Endothelial cell (in vitro differentiated cells): ENCODE measurements at regions not wholly inside any gene's neighbourhood (a gene's known extent, or its start where the extent isn't known, plus 50 kb on each side); places are given as distances from the start of the nearest gene placed in this dataset.

Source experiments
- DNase-seq: peaks from one replicate; pipeline ENCODE4 v3.0.0; 2021; ENCODE audit warnings: low spot score
- H3K27ac Mint-ChIP-seq: one replicate; pipeline ENCODE4 v1.8.0; 2021; ENCODE audit warnings: mixed read lengths, inconsistent platforms; ENCODE audit not compliant: unreplicated experiment
- H3K27me3 Mint-ChIP-seq: one replicate; pipeline ENCODE4 v1.8.0; 2021; ENCODE audit warnings: mild to moderate bottlenecking, moderate library complexity, mixed read lengths, inconsistent platforms; ENCODE audit not compliant: unreplicated experiment
- H3K36me3 Mint-ChIP-seq: one replicate; pipeline ENCODE4 v1.8.0; 2021; ENCODE audit warnings: mild to moderate bottlenecking, low read depth, mixed read lengths, inconsistent platforms; ENCODE audit not compliant: unreplicated experiment
- H3K4me1 Mint-ChIP-seq: one replicate; pipeline ENCODE4 v1.8.0; 2021; ENCODE audit warnings: mild to moderate bottlenecking, mixed read lengths, inconsistent platforms; ENCODE audit not compliant: unreplicated experiment
- H3K4me3 Mint-ChIP-seq: one replicate; pipeline ENCODE4 v1.8.0; 2021; ENCODE audit warnings: mild to moderate bottlenecking, mixed read lengths, inconsistent platforms; ENCODE audit not compliant: unreplicated experiment
- H3K9me3 Mint-ChIP-seq: one replicate; pipeline ENCODE4 v1.8.0; 2021; ENCODE audit warnings: mixed read lengths, inconsistent platforms; ENCODE audit not compliant: unreplicated experiment
- TF ChIP-seq, protein P1 (sequence below): fragments of 200-600 bp; sonication (generic); IDR thresholded peaks from one replicate; pipeline ENCODE4 v1.5.0; 2021; ENCODE audit warnings: antibody characterized with exemption; ENCODE audit not compliant: unreplicated experiment

DNA sequence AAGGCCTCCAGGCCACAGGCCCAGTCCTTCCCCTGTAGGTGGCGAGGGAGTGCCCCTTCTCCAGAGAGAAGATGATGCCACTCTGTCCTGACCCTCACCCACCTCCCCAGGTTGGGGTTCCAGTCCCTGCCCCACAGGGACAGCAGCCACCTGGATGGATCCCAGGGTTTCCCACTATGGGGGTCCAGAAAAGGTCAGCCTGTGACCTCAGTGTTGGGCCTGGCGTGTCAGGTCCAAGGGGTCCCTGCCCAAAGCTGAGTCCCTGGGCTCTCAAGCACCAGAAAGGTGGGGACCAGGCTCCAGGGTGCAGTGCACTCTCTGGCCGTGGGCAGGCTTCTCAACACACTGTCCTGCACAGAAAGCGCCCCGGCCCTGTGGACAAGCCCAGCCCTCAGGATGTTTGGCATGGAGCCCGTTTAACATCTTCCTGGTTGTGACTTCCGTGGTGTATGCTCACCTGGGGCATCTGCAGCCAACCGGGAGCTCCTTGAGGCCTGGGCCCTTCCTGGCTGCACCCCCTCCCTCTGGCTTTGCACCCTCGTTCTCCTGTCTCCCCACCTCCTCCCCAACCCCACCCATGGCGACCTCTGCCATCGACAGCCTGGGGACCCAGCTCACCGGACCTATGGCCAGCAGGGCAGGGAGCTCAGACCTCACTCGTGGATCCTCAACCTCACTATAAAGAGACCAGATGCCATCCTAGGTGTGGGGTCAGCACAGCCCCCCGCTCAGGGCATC is 58.3 kb upstream of the PPP2R2D start:
- Mint-ChIP-seq H3K4me3 (no peak overlapping the region), H3K36me3 (no peaks in the 10 kb centered on the region), H3K27me3 (peaks cover 3% of the 10 kb centered on the region), H3K9me3 (no peaks in the 10 kb centered on the region), H3K27ac (no peak overlapping the region), H3K4me1 (no peaks in the 10 kb centered on the region)
- TF ChIP-seq, protein P1, sequence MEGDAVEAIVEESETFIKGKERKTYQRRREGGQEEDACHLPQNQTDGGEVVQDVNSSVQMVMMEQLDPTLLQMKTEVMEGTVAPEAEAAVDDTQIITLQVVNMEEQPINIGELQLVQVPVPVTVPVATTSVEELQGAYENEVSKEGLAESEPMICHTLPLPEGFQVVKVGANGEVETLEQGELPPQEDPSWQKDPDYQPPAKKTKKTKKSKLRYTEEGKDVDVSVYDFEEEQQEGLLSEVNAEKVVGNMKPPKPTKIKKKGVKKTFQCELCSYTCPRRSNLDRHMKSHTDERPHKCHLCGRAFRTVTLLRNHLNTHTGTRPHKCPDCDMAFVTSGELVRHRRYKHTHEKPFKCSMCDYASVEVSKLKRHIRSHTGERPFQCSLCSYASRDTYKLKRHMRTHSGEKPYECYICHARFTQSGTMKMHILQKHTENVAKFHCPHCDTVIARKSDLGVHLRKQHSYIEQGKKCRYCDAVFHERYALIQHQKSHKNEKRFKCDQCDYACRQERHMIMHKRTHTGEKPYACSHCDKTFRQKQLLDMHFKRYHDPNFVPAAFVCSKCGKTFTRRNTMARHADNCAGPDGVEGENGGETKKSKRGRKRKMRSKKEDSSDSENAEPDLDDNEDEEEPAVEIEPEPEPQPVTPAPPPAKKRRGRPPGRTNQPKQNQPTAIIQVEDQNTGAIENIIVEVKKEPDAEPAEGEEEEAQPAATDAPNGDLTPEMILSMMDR = no peak
- DNase-seq = no peak

DNA sequence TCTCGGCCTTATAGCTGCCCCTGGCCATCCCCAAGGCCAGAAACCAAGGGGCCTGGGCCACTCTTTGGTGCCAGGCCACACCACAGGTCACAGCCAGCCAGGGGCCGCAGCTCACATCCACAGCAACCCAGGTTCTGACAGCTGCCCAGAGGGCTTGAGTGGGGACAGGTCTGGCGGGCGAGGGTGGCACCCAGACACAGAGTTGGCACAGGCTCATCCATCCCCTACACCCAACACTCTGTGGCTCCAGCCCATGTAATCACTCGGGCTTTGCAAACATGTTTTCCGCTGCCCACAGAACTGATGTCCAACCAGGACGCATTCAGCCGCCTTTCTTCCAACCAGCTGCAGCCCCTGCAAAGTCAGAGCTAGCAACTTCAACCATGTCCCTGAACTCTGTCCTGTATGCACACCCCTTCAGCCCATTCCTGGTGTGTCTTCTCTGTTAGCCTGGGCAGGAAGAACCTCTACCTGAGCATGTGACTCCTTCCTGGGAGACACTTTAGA is 57.7 kb upstream of the PPP2R2D start:
- peaks cover 3% of the 10 kb centered on the region for H3K27me3 Mint-ChIP-seq
- no peak for DNase-seq
- H3K36me3 Mint-ChIP-seq = no peaks in the 10 kb centered on the region
- no peaks in the 10 kb centered on the region for H3K4me1 Mint-ChIP-seq
- no peak overlapping the region for H3K27ac Mint-ChIP-seq
- H3K9me3 Mint-ChIP-seq = no peaks in the 10 kb centered on the region
- no peak overlapping the region for H3K4me3 Mint-ChIP-seq
- TF ChIP-seq, protein P1 = no peak

DNA sequence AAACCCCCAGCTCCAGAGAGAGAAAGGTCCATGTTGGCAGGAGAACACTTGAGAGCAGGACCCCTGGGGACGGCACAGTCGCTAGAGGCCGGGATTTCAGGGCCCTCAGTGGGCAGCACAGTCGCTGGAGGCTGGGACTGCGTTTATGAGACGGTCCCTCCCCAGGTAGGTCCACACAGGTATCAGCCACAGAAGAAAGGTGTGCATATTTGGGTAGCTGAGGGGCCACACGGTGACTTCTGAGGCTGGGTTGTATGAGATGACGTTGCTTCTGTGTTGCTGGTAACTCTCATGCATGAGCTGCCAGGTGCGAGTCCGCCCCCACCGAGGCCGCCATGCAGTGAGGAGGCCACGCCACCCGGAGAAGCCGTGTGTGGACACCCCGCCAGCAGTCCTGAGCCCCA is 56.9 kb upstream of the PPP2R2D start:
- TF ChIP-seq, protein P1 = no peak
- Mint-ChIP-seq H3K9me3 (no peaks in the 10 kb centered on the region), H3K4me3 (no peak overlapping the region), H3K36me3 (no peaks in the 10 kb centered on the region), H3K4me1 (no peaks in the 10 kb centered on the region), H3K27ac (no peak overlapping the region), H3K27me3 (peaks cover 2% of the 10 kb centered on the region)
- no peak for DNase-seq

DNA sequence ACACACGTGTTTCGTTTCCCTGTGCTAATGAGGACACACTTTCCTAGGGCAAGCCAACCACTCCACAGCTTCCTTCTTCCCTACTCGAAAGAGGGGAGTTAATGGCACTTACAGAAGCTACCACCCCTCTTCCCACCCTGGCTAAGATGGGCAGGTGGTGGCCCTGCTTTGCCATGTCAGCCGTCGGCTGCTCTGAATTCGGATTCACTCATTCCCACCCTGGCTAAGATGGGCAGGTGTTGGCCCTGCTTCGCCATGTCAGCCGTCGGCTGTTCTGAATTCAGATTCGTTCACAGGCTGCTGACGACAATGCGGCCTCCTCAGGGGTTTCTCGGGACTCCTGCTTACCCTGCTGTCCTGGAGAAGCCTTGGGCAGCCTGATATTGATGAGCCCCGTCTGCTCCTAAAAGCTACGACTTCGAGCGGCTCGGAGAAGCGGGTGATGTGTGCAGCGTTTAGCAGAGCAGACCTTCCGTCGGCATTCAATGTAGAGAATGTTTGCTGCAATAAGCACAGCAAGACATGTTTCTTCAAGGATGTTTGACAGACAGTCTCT is 56.2 kb upstream of the PPP2R2D start:
- Mint-ChIP-seq H3K27me3 (peaks cover 2% of the 10 kb centered on the region), H3K9me3 (no peaks in the 10 kb centered on the region), H3K36me3 (no peaks in the 10 kb centered on the region), H3K4me3 (no peak overlapping the region), H3K27ac (no peak overlapping the region), H3K4me1 (no peaks in the 10 kb centered on the region)
- TF ChIP-seq, protein P1 = no peak
- DNase-seq = no peak

DNA sequence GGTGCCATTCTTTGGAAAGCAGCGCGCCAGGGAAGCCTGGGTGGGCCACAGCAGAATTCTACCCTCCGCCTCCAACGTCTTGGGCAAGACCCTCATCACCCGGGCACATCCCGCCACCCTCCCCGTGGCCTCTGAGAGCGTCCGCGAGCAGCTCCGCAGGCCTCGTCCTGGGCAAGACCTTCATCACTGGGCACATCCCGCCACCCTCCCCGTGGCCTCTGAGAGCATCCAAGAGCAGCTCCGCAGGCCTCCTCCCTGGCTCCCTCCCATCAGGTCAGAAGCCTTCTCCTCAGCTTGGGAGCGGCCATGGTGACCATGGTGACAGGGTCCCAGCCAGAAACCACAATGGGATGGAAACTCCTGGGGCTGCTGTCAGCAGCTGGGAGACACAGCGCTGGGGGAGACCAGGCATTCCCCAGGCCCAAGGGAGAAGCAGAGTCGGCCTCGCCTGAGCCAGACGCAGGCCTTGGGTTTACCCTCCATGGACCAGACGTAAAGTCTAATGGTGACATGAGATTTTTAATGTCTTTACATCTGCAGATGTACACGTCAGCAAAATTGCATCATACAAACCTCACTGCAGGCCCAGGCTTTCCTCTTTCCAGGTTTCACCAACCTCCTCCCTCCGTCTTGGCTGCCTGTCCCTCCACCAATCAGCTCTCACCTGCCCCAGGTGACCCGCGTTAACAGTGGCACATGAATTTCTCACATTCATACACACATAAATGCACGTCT is 55.1 kb upstream of the PPP2R2D start:
- no peak for DNase-seq
- H3K9me3 Mint-ChIP-seq = no peaks in the 10 kb centered on the region
- H3K4me1 Mint-ChIP-seq = no peaks in the 10 kb centered on the region
- peaks cover 6% of the 10 kb centered on the region for H3K27me3 Mint-ChIP-seq
- no peak overlapping the region for H3K27ac Mint-ChIP-seq
- TF ChIP-seq, protein P1 = no peak
- H3K36me3 Mint-ChIP-seq = no peaks in the 10 kb centered on the region
- no peak overlapping the region for H3K4me3 Mint-ChIP-seq
